Uterus (tissue), 2 donors: ENCODE measurements at regions not wholly inside any gene's neighbourhood (a gene's known extent, or its start where the extent isn't known, plus 50 kb on each side); places are given as distances from the start of the nearest gene placed in this dataset.

ENCODE experiments used
- CTCF ChIP-seq, 4 experiments: fragments of 200-600 bp in 2 of 4; fragments of 450-650 bp in 2 of 4; sonication (generic) in 2 of 4; IDR thresholded peaks; one replicate each; pipeline ENCODE4 v1.5.1; 2016 to 2019; ENCODE audit warnings: antibody characterized with exemption in 4 of 4, mild to moderate bottlenecking in 2 of 4, moderate library complexity in 1 of 4
- POLR2A ChIP-seq, 2 donors: fragments of 450-650 bp; IDR thresholded peaks; one replicate each; pipeline ENCODE4 v1.6.1; 2016; ENCODE audit warnings: antibody characterized with exemption in 2 of 2, mild to moderate bottlenecking in 1 of 2, moderate library complexity in 1 of 2

GRCh38 chr12:29012673-29013072, 136.4 kb upstream of the FAR2 start:
- TF ChIP-seq POLR2A (IDR thresholded peaks at IDR 0.05) (no peak), CTCF (IDR thresholded peaks at IDR 0.05) (no peak)
